22Rv1 (cell line): ENCODE measurements at regions not wholly inside any gene's neighbourhood (a gene's known extent, or its start where the extent isn't known, plus 50 kb on each side); places are given as distances from the start of the nearest gene placed in this dataset.

Source experiments
- H3K27ac ChIP-seq: fragments of 450-650 bp; 2 replicates; pipeline ENCODE4 v1.5.1; 2017
- ZFX ChIP-seq: fragments of 450-650 bp; IDR thresholded peaks from 2 replicates; pipeline ENCODE4 v1.6.1; 2017; ENCODE audit warnings: antibody characterized with exemption, borderline replicate concordance
- TF ChIP-seq, protein P1 (sequence below): fragments of 450-650 bp; IDR thresholded peaks from 2 replicates; pipeline ENCODE4 v1.5.1; 2017; ENCODE audit warnings: mild to moderate bottlenecking

DNA sequence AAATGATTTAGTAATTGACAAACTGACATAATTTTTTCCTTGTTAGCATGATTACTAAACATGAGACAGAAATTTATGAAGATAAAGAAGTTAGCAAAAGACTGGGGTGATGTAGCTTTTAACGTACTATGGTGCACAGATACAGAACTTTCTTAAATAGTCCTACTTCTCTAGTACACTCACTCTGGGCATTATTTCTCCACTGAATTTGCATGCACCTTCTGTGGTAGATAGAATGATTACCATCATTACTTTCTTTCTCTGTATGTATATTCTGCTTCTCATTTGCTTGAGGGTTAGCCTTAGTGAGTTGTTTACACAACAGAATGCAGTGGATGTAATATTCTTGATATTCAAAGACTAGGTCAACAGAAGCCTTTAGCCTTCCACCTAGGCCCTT is 173.1 kb upstream of the EPHA7 start:
- H3K27ac ChIP-seq: no peak overlapping the region
- TF ChIP-seq ZFX: no peak
- TF ChIP-seq, protein P1, sequence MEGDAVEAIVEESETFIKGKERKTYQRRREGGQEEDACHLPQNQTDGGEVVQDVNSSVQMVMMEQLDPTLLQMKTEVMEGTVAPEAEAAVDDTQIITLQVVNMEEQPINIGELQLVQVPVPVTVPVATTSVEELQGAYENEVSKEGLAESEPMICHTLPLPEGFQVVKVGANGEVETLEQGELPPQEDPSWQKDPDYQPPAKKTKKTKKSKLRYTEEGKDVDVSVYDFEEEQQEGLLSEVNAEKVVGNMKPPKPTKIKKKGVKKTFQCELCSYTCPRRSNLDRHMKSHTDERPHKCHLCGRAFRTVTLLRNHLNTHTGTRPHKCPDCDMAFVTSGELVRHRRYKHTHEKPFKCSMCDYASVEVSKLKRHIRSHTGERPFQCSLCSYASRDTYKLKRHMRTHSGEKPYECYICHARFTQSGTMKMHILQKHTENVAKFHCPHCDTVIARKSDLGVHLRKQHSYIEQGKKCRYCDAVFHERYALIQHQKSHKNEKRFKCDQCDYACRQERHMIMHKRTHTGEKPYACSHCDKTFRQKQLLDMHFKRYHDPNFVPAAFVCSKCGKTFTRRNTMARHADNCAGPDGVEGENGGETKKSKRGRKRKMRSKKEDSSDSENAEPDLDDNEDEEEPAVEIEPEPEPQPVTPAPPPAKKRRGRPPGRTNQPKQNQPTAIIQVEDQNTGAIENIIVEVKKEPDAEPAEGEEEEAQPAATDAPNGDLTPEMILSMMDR: no peak

DNA sequence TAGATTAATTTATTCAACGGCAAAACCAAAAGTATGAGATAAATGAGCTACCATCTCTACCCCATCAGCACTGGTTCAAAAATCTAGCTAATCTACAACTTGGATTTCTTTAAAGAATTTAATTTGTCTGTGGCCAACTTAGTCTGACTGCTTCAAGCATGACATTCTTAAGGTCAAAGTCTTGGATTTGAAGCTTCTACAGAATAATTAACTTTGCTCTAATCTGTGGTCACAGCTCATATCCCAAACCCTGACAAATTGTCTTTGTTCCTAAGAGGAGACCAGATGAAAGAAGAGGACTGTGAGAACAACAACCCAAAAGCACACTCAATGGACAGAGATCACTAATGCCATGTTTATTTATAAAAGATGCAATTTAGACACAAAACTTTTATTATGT is 166.9 kb upstream of the EPHA7 start:
- H3K27ac ChIP-seq: no peak overlapping the region

GRCh38 chr6:93584300-93584699 is 164.9 kb upstream of the EPHA7 start:
- H3K27ac ChIP-seq: no peak overlapping the region
- no peak for TF ChIP-seq ZFX
- TF ChIP-seq, protein P1: no peak

More for the DNA sequence above, 166.9 kb upstream of the EPHA7 start:
- TF ChIP-seq ZFX: no peak
- TF ChIP-seq, protein P1: no peak

DNA sequence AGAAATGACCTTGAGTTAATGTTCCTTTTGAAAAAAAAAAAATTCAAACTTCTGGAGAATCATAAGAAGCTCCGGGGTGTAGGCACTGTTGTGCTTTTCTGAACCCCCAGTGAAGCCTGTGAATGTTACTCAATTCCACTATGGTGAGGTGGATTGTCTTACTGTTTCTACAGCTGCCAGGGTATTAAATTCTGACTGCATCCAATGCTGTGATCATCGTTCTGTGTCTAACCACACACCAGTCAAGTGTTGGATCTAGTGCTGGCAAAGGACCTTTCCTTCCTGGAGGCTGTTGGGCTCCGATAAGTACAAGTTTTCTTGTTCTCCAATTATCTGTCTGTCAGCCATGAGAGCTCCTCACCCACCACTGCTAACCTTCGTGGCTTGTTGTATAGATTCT is 162.0 kb upstream of the EPHA7 start:
- TF ChIP-seq, protein P1: no peak
- TF ChIP-seq ZFX: no peak
- H3K27ac ChIP-seq: no peak overlapping the region

GRCh38 chr6:93580446-93580845 is 161.1 kb upstream of the EPHA7 start:
- H3K27ac ChIP-seq: no peak overlapping the region
- no peak for TF ChIP-seq ZFX
- TF ChIP-seq, protein P1: no peak

- no peak overlapping the region for H3K27ac ChIP-seq
- TF ChIP-seq, protein P1: no peak
- no peak for TF ChIP-seq ZFX
These were observed 156.3 kb upstream of the EPHA7 start for GRCh38 chr6:93575495-93576267.

GRCh38 chr6:93574299-93574698 is 154.9 kb upstream of the EPHA7 start:
- TF ChIP-seq ZFX: no peak
- TF ChIP-seq, protein P1: no peak
- no peak overlapping the region for H3K27ac ChIP-seq
